Skeletal muscle satellite cell (primary cell): ENCODE measurements at regions not wholly inside any gene's neighbourhood (a gene's known extent, or its start where the extent isn't known, plus 50 kb on each side); places are given as distances from the start of the nearest gene placed in this dataset.
"Not testable (repeated sequence)": the region's sequence is repeated elsewhere in the genome, so short reads cannot be mapped to it uniquely, and the experiment has no call there.

ENCODE experiments used
- H3K27me3 ChIP-seq: 2 replicates; pipeline ENCODE4 v1.7.0; 2013; ENCODE audit warnings: low read length; ENCODE audit not compliant: control insufficient read depth, insufficient read depth
- H3K36me3 ChIP-seq: 2 replicates; pipeline ENCODE4 v1.7.0; 2013; ENCODE audit warnings: mild to moderate bottlenecking, control low read depth, low read length; ENCODE audit not compliant: insufficient read depth
- H3K4me1 ChIP-seq: 2 replicates; pipeline ENCODE4 v1.7.0; 2013; ENCODE audit warnings: low read length; ENCODE audit not compliant: control insufficient read depth, insufficient read depth
- H3K4me2 ChIP-seq: 2 replicates; pipeline ENCODE4 v1.7.0; 2013; ENCODE audit warnings: mild to moderate bottlenecking, low read length
- H3K4me3 ChIP-seq: 2 replicates; pipeline ENCODE4 v1.7.0; 2013; ENCODE audit warnings: low read length
- H3K9ac ChIP-seq: 2 replicates; pipeline ENCODE4 v1.7.0; 2013; ENCODE audit warnings: mild to moderate bottlenecking, low read depth, low read length, moderate library complexity
- H3K9me3 ChIP-seq: replicated peaks from 2 replicates; pipeline ENCODE4 v1.7.0; 2013; ENCODE audit warnings: mild to moderate bottlenecking, control low read depth, low read length

GRCh38 chr9:29214154-29214689 lies 1640.9 kb upstream of the C9orf72 start:
- Histone ChIP-seq H3K27me3 (peaks cover 49% of the 10 kb centered on the region), H3K36me3 (no peaks in the 10 kb centered on the region), H3K9me3 (no peaks in the 10 kb centered on the region), H3K4me1 (peaks cover 18% of the 10 kb centered on the region), H3K4me3 (no peak overlapping the region), H3K4me2 (peak overlapping the region; percentile 73), H3K9ac (no peak overlapping the region)

- Histone ChIP-seq H3K36me3 (no peaks in the 10 kb centered on the region), H3K27me3 (peaks cover 49% of the 10 kb centered on the region), H3K4me3 (no peak overlapping the region), H3K9ac (no peak overlapping the region), H3K9me3 (no peaks in the 10 kb centered on the region), H3K4me2 (peak overlapping the region; percentile 24), H3K4me1 (peaks cover 18% of the 10 kb centered on the region)
These were observed 1641.5 kb upstream of the C9orf72 start for GRCh38 chr9:29214690-29215253.

GRCh38 chr9:29217966-29218365 lies 1644.7 kb upstream of the C9orf72 start:
- H3K9me3 ChIP-seq = no peaks in the 10 kb centered on the region
- H3K4me1 ChIP-seq = peaks cover 7% of the 10 kb centered on the region
- H3K4me2 ChIP-seq = no peak overlapping the region
- H3K27me3 ChIP-seq = peaks cover 37% of the 10 kb centered on the region
- no peak overlapping the region for H3K4me3 ChIP-seq
- no peaks in the 10 kb centered on the region for H3K36me3 ChIP-seq
- no peak overlapping the region for H3K9ac ChIP-seq

- no peak overlapping the region for H3K4me3 ChIP-seq
- no peaks in the 10 kb centered on the region for H3K36me3 ChIP-seq
- H3K4me2 ChIP-seq = no peak overlapping the region
- H3K4me1 ChIP-seq = no peaks in the 10 kb centered on the region
- no peak overlapping the region for H3K9ac ChIP-seq
- peaks cover 10% of the 10 kb centered on the region for H3K27me3 ChIP-seq
- no peaks in the 10 kb centered on the region for H3K9me3 ChIP-seq
These were observed 1647.4 kb upstream of the C9orf72 start for GRCh38 chr9:29220596-29221251.

- Histone ChIP-seq H3K4me3 (no peak overlapping the region), H3K9me3 (no peaks in the 10 kb centered on the region), H3K9ac (no peak overlapping the region), H3K4me2 (no peak overlapping the region), H3K36me3 (no peaks in the 10 kb centered on the region), H3K27me3 (peaks cover 3% of the 10 kb centered on the region), H3K4me1 (no peaks in the 10 kb centered on the region)
These were observed 1655.3 kb upstream of the C9orf72 start for GRCh38 chr9:29228558-29228957.

- Histone ChIP-seq H3K9me3 (no peaks in the 10 kb centered on the region), H3K9ac (no peak overlapping the region), H3K4me2 (no peak overlapping the region), H3K4me1 (no peaks in the 10 kb centered on the region), H3K27me3 (peaks cover 3% of the 10 kb centered on the region), H3K4me3 (no peak overlapping the region), H3K36me3 (no peaks in the 10 kb centered on the region)
These were observed 1657.7 kb upstream of the C9orf72 start for GRCh38 chr9:29230931-29231330.

- no peak overlapping the region for H3K4me2 ChIP-seq
- no peaks in the 10 kb centered on the region for H3K4me1 ChIP-seq
- no peak overlapping the region for H3K4me3 ChIP-seq
- H3K9me3 ChIP-seq = no peaks in the 10 kb centered on the region
- no peaks in the 10 kb centered on the region for H3K36me3 ChIP-seq
- H3K27me3 ChIP-seq = peaks cover 3% of the 10 kb centered on the region
- H3K9ac ChIP-seq = no peak overlapping the region
These were observed 1659.9 kb upstream of the C9orf72 start for GRCh38 chr9:29233193-29233592.

GRCh38 chr9:29241320-29241719 lies 1668.0 kb upstream of the C9orf72 start:
- Histone ChIP-seq H3K4me1 (no peaks in the 10 kb centered on the region), H3K9ac (no peak overlapping the region), H3K27me3 (no peaks in the 10 kb centered on the region), H3K9me3 (no peaks in the 10 kb centered on the region), H3K4me3 (no peak overlapping the region), H3K4me2 (no peak overlapping the region), H3K36me3 (no peaks in the 10 kb centered on the region)

GRCh38 chr9:29245351-29245750 lies 1672.1 kb upstream of the C9orf72 start:
- Histone ChIP-seq H3K4me2 (no peak overlapping the region), H3K27me3 (no peaks in the 10 kb centered on the region), H3K9ac (no peak overlapping the region), H3K4me1 (no peaks in the 10 kb centered on the region), H3K36me3 (no peaks in the 10 kb centered on the region), H3K4me3 (no peak overlapping the region), H3K9me3 (no peaks in the 10 kb centered on the region)

GRCh38 chr9:29270400-29270799 lies 1697.1 kb upstream of the C9orf72 start:
- not testable (repeated sequence) for H3K4me1 ChIP-seq, H3K4me2 ChIP-seq, H3K9me3 ChIP-seq, H3K36me3 ChIP-seq, H3K4me3 ChIP-seq, H3K27me3 ChIP-seq, H3K9ac ChIP-seq

- no peak overlapping the region for H3K4me2 ChIP-seq
- no peak overlapping the region for H3K9ac ChIP-seq
- no peaks in the 10 kb centered on the region for H3K27me3 ChIP-seq
- no peak overlapping the region for H3K4me3 ChIP-seq
- H3K4me1 ChIP-seq = no peaks in the 10 kb centered on the region
- no peaks in the 10 kb centered on the region for H3K9me3 ChIP-seq
- H3K36me3 ChIP-seq = no peaks in the 10 kb centered on the region
These were observed 1708.8 kb upstream of the C9orf72 start for GRCh38 chr9:29282121-29282520.

GRCh38 chr9:29285818-29286217 lies 1712.5 kb upstream of the C9orf72 start:
- Histone ChIP-seq H3K4me2 (no peak overlapping the region), H3K27me3 (no peaks in the 10 kb centered on the region), H3K36me3 (no peaks in the 10 kb centered on the region), H3K9ac (no peak overlapping the region), H3K4me3 (no peak overlapping the region), H3K4me1 (no peaks in the 10 kb centered on the region), H3K9me3 (no peaks in the 10 kb centered on the region)
